Activated CD4-positive, alpha-beta T cell treated with anti-CD3 and anti-CD28 coated beads for 36 hours (primary cell): ENCODE measurements at regions not wholly inside any gene's neighbourhood (a gene's known extent, or its start where the extent isn't known, plus 50 kb on each side); places are given as distances from the start of the nearest gene placed in this dataset.
A peak's percentile ranks its signal among the peaks of the same experiment; 100 is the strongest.

Experiments used
- ATAC-seq: fragments of 200-7000 bp; cut with Tn5 transposase; one replicate; pipeline ENCODE4 v1.10.0; 2021; ENCODE audit warnings: mild to moderate bottlenecking, moderate library complexity
- CTCF ChIA-PET: fragments of 350-600 bp; sonication (Branson Sonifier 250); formaldehyde crosslinking; loops from one replicate; lab custom pipeline; 2021; ENCODE audit warnings: antibody characterized with exemption; lab: Charles Lee
- POLR2A ChIA-PET: fragments of 350-600 bp; sonication (Branson Sonifier 250); formaldehyde crosslinking; loops from one replicate; lab custom pipeline; 2021; ENCODE audit warnings: antibody characterized with exemption, inconsistent platforms; lab: Charles Lee
- DNase-seq: peaks from one replicate; pipeline ENCODE4 v3.0.0-alpha.2; 2020
- H3K27ac Mint-ChIP-seq: one replicate; pipeline ENCODE4 v1.8.0; 2021; ENCODE audit warnings: mixed read lengths
- H3K27me3 Mint-ChIP-seq: one replicate; pipeline ENCODE4 v1.8.0; 2021; ENCODE audit warnings: mixed read lengths
- H3K36me3 Mint-ChIP-seq: one replicate; pipeline ENCODE4 v1.8.0; 2021; ENCODE audit warnings: low read depth, mixed read lengths
- H3K4me1 Mint-ChIP-seq: one replicate; pipeline ENCODE4 v1.8.0; 2021; ENCODE audit warnings: mixed read lengths
- H3K4me3 Mint-ChIP-seq: one replicate; pipeline ENCODE4 v1.8.0; 2021; ENCODE audit warnings: mild to moderate bottlenecking, moderate library complexity, mixed read lengths
- H3K9me3 Mint-ChIP-seq: one replicate; pipeline ENCODE4 v1.8.0; 2021; ENCODE audit warnings: low read depth, mixed read lengths
- intact Hi-C, 2 experiments: fragments of 100-400 bp; cut with DNase I in 1 of 2; cut with micrococcal nuclease in 1 of 2; formaldehyde crosslinking; loops; one replicate each; pipeline versions ENCODE4 v1.14.2 to v1.15.1; 2022 to 2024; cut with DNase I, micrococcal nuclease

DNA sequence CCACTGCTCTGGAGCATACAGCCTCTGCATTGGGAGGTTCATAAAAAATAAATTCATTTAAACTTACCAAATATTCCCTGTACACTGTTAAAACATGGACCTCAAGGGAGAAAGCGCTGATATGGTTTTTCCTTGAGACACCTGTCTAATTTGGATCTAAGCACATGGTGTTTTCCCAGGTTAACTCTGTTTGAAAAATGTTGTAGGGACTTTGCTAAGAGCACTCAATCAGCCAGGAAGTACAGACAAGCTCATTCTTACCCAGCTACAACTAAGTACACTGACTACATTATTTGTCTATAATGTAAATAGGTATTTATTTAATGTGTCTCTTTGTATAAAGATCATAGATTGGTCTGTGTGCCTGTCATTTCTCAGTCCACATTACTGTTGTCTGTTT lies 61.8 kb upstream of the BCAR3 start:
- ATAC-seq (no peak), DNase-seq (no peak)
- CTCF ChIA-PET = no interaction called here
- Mint-ChIP-seq H3K4me3 (no peak overlapping the region), H3K9me3 (peaks cover 9% of the 10 kb centered on the region), H3K27ac (no peak overlapping the region), H3K36me3 (no peaks in the 10 kb centered on the region), H3K27me3 (peaks cover 8% of the 10 kb centered on the region), H3K4me1 (peaks cover 18% of the 10 kb centered on the region)
- POLR2A ChIA-PET = no interaction called here
- intact Hi-C loops = no loop called here

DNA sequence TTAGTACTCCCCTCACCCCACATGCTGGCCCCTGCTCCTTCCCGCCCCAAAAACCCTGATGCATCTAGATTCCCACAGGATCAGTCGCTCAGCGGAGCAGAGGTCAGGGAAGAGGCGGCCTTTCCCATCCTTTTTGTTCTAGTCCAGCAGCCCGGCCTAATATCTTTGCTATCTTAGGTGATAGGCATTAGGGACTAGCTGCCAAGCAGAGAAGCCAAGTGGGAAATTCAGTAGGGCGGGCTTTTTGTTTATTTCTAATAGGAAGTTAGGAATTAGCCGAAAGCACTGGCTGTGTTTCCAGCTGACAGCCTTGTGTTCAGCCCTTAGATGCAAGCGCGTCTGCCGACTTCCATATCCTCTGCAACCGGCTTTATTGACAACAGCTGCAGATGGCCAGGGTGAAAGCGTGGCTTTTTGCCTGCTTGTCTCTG lies 59.0 kb upstream of the BCAR3 start:
- no peak for ATAC-seq
- Mint-ChIP-seq H3K36me3 (no peaks in the 10 kb centered on the region), H3K4me3 (no peak overlapping the region), H3K27ac (no peak overlapping the region), H3K27me3 (no peaks in the 10 kb centered on the region), H3K9me3 (no peaks in the 10 kb centered on the region), H3K4me1 (peaks cover 13% of the 10 kb centered on the region)
- intact Hi-C loops = no loop called here
- ChIA-PET CTCF (interaction anchor here (0.6 to 0.8 kb wide), 2 partner anchors 112 to 784 kb away, joined by 3 read pairs; no protein-coding TSS in a partner anchor), POLR2A (interaction anchor here (0.6 kb wide), 1 partner anchor 71 kb away, joined by 3 read pairs; no protein-coding TSS in a partner anchor)
- no peak for DNase-seq

- Mint-ChIP-seq H3K4me3 (no peak overlapping the region), H3K9me3 (no peaks in the 10 kb centered on the region), H3K4me1 (peaks cover 9% of the 10 kb centered on the region), H3K36me3 (no peaks in the 10 kb centered on the region), H3K27me3 (no peaks in the 10 kb centered on the region), H3K27ac (no peak overlapping the region)
- CTCF ChIA-PET = interaction anchor here (0.5 to 0.8 kb wide), 3 partner anchors 49 to 784 kb away, joined by 3 read pairs; no protein-coding TSS in a partner anchor
- intact Hi-C loops = no loop called here
- no peak for ATAC-seq
- DNase-seq = no peak
- POLR2A ChIA-PET = interaction anchor here (0.6 to 0.7 kb wide), 2 partner anchors 30 to 70 kb away, joined by 3 read pairs; no protein-coding TSS in a partner anchor
These were observed 58.5 kb upstream of the BCAR3 start for GRCh38 chr1:93740157-93740556.

DNA sequence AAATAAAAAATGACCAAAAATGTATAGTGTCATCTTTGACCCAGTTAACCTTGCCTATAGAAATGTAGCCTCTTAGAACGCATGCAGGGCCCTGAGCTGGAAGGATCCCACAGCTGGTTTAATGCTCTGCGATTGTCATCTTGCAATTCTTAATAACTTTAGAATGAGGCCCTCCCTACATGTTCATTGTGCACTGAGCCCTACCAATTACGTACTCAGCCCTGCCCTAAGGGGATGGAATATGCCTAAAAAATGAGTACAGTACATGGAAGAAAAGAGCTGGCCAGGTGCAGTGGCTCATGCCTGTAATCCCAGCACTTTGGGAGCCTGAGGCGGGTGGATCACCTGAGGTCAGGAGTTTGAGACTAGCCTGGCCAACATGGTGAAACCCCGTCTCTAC lies 57.8 kb upstream of the BCAR3 start:
- Mint-ChIP-seq H3K36me3 (no peaks in the 10 kb centered on the region), H3K4me1 (peaks cover 2% of the 10 kb centered on the region), H3K9me3 (no peaks in the 10 kb centered on the region), H3K4me3 (no peak overlapping the region), H3K27ac (no peak overlapping the region), H3K27me3 (no peaks in the 10 kb centered on the region)
- intact Hi-C loops = no loop called here
- CTCF ChIA-PET = interaction anchor here (0.5 to 0.8 kb wide), 3 partner anchors 49 to 111 kb away, joined by 3 read pairs; no protein-coding TSS in a partner anchor
- ATAC-seq (no peak), DNase-seq (no peak)
- POLR2A ChIA-PET = no interaction called here

GRCh38 chr1:93738926-93739325 lies 57.3 kb upstream of the BCAR3 start:
- H3K27ac Mint-ChIP-seq = no peak overlapping the region
- no peak overlapping the region for H3K4me3 Mint-ChIP-seq
- ATAC-seq (no peak), DNase-seq (no peak)
- CTCF ChIA-PET = interaction anchor here (0.6 kb wide), 1 partner anchor 84 kb away, joined by 3 read pairs; no protein-coding TSS in a partner anchor
- H3K36me3 Mint-ChIP-seq = no peaks in the 10 kb centered on the region
- intact Hi-C loops = no loop called here
- H3K9me3 Mint-ChIP-seq = no peaks in the 10 kb centered on the region
- H3K4me1 Mint-ChIP-seq = no peaks in the 10 kb centered on the region
- no peaks in the 10 kb centered on the region for H3K27me3 Mint-ChIP-seq
- POLR2A ChIA-PET = interaction anchor here (0.5 kb wide), 1 partner anchor 138 kb away, joined by 3 read pairs; no protein-coding TSS in a partner anchor

- POLR2A ChIA-PET = interaction anchor here (0.5 to 0.7 kb wide), 2 partner anchors 45 to 139 kb away, joined by 3 read pairs; no protein-coding TSS in a partner anchor
- no peaks in the 10 kb centered on the region for H3K36me3 Mint-ChIP-seq
- DNase-seq (no peak), ATAC-seq (peak; percentile 60)
- H3K27me3 Mint-ChIP-seq = no peaks in the 10 kb centered on the region
- H3K4me3 Mint-ChIP-seq = no peak overlapping the region
- H3K27ac Mint-ChIP-seq = no peak overlapping the region
- H3K4me1 Mint-ChIP-seq = no peaks in the 10 kb centered on the region
- no peaks in the 10 kb centered on the region for H3K9me3 Mint-ChIP-seq
- intact Hi-C loops = no loop called here
- CTCF ChIA-PET = interaction anchor here (0.6 kb wide), 2 partner anchors 26 to 113 kb away, joined by 3 read pairs; no protein-coding TSS in a partner anchor
These were observed 56.5 kb upstream of the BCAR3 start for GRCh38 chr1:93738075-93738622.

- Mint-ChIP-seq H3K36me3 (no peaks in the 10 kb centered on the region), H3K4me1 (no peaks in the 10 kb centered on the region), H3K4me3 (no peak overlapping the region), H3K9me3 (no peaks in the 10 kb centered on the region), H3K27ac (no peak overlapping the region), H3K27me3 (no peaks in the 10 kb centered on the region)
- intact Hi-C loops = no loop called here
- ATAC-seq (no peak), DNase-seq (no peak)
- ChIA-PET CTCF (interaction anchor here (0.6 to 1.7 kb wide), 5 partner anchors 9 to 591 kb away, joined by 3 to 6 read pairs (median 4); no protein-coding TSS in a partner anchor), POLR2A (no interaction called here)
These were observed 54.1 kb upstream of the BCAR3 start for GRCh38 chr1:93735722-93736121.

- H3K4me1 Mint-ChIP-seq = no peaks in the 10 kb centered on the region
- intact Hi-C loops = no loop called here
- H3K27ac Mint-ChIP-seq = no peak overlapping the region
- no peaks in the 10 kb centered on the region for H3K36me3 Mint-ChIP-seq
- no peaks in the 10 kb centered on the region for H3K9me3 Mint-ChIP-seq
- CTCF ChIA-PET = interaction anchor here (0.6 to 1.7 kb wide), 5 partner anchors 8 to 590 kb away, joined by 3 to 6 read pairs (median 4); no protein-coding TSS in a partner anchor
- no peaks in the 10 kb centered on the region for H3K27me3 Mint-ChIP-seq
- no peak for ATAC-seq
- no peak for DNase-seq
- POLR2A ChIA-PET = no interaction called here
- no peak overlapping the region for H3K4me3 Mint-ChIP-seq
These were observed 53.4 kb upstream of the BCAR3 start for GRCh38 chr1:93734999-93735398.

- CTCF ChIA-PET = interaction anchor here (0.6 to 1.2 kb wide), 2 partner anchors 8 to 89 kb away, joined by 3 to 4 read pairs; no protein-coding TSS in a partner anchor
- POLR2A ChIA-PET = no interaction called here
- Mint-ChIP-seq H3K36me3 (no peaks in the 10 kb centered on the region), H3K9me3 (no peaks in the 10 kb centered on the region), H3K4me1 (no peaks in the 10 kb centered on the region), H3K4me3 (no peak overlapping the region), H3K27ac (no peak overlapping the region), H3K27me3 (no peaks in the 10 kb centered on the region)
- no peak for DNase-seq
- intact Hi-C loops = no loop called here
- no peak for ATAC-seq
These were observed 51.7 kb upstream of the BCAR3 start for GRCh38 chr1:93733340-93733739.

DNA sequence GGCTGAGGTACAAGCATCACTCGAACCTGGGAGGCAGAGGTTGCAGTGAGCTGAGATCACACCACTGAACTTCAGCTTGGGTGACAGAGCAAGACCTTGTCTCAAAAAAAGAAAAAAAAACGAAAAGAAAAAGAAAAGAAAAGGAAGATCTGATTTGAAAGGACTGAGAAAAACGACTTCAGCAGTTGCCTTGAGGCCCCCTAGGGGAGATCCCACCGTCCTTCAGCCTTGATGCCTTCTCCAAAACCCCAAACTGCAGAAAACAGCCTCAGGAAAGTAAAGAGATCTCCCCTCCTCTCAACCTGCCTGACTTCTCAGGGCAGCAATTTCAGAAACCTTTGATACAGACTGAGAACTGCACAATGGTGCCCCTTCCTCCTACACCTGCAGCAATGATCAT lies 50.9 kb upstream of the BCAR3 start:
- ATAC-seq = no peak
- ChIA-PET CTCF (interaction anchor here (0.6 to 1.2 kb wide), 2 partner anchors 9 to 90 kb away, joined by 3 to 4 read pairs; no protein-coding TSS in a partner anchor), POLR2A (no interaction called here)
- Mint-ChIP-seq H3K36me3 (no peaks in the 10 kb centered on the region), H3K27me3 (no peaks in the 10 kb centered on the region), H3K4me3 (no peak overlapping the region), H3K9me3 (no peaks in the 10 kb centered on the region), H3K4me1 (no peaks in the 10 kb centered on the region), H3K27ac (no peak overlapping the region)
- intact Hi-C loops = no loop called here
- no peak for DNase-seq
